ENCODE measurements at regions not wholly inside any gene's neighbourhood (a gene's known extent, or its start where the extent isn't known, plus 50 kb on each side); places are given as distances from the start of the nearest gene placed in this dataset.

GRCh38 chr12:114253976-114254778 is 151.8 kb downstream of the TBX5 start:
- DNase-seq (ENCODE audit: low spot score): no peak

GRCh38 chr12:114248527-114248926 is 157.4 kb downstream of the TBX5 start:
- DNase-seq (ENCODE audit: low spot score): no peak

DNA sequence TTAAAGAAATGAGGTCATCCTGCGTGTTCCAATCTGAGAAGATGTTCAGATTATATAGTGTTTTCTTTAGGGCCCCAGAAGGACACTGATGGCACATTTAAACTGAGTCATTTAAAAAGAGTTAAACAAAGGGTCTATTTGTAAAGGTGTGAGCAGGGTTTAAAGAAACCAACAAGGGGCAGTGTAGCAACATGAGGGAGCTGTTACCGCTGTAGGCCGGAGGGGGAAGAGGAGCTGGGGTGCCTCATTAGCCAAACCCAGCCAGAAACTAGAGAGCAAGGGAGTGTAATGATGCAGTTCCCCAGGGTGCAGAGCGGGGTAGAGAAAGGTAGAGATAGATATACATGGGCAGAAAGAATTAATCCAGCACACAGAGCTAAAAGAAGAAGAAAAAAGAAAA is 160.4 kb downstream of the TBX5 start:
- no peak for DNase-seq (ENCODE audit: low spot score)

DNA sequence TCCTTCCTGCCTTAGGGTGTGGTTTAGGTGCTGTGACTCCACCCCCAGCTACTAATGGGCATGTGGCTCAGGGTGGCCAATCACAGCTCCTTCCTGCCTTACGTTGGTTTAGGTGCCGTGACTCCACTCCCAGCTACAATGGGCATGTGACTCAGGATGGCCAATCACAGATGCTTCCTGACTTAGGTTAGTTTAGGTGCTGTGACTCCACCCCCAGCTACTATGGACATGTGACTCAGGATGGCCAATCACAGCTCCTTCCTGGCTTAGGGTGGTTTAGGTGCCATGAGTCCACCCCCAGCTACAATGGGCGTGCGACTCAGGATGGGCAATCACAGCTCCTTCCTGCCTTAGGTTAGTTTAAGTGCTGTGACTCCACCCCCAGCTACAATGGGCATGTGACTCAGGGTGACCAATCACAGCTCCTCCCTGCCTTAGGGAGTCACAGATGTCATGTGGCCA is 163.9 kb downstream of the TBX5 start:
- DNase-seq (ENCODE audit: low spot score): no peak

DNA sequence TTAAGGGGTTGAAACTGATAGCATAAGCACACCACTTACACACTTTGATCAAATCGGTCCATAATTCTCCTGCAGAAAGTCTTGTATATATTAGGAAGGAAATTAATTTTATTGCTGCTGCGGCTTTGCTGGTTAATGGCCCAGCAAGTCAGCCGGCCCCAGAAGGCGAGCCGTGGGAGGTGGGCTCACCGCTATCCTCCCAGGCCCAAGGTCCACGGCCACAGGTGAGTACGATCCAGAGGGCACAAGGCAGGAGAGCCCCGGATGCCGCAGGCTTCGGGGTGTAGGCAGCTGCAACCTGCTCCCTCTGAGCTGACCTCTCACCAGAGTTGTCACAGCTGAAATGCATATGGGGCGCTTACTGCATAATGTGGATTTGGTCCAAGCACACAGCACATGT is 165.7 kb downstream of the TBX5 start:
- DNase-seq (ENCODE audit: low spot score): no peak

GRCh38 chr12:114238808-114239207 is 167.1 kb downstream of the TBX5 start:
- no peak for DNase-seq (ENCODE audit: low spot score)

DNA sequence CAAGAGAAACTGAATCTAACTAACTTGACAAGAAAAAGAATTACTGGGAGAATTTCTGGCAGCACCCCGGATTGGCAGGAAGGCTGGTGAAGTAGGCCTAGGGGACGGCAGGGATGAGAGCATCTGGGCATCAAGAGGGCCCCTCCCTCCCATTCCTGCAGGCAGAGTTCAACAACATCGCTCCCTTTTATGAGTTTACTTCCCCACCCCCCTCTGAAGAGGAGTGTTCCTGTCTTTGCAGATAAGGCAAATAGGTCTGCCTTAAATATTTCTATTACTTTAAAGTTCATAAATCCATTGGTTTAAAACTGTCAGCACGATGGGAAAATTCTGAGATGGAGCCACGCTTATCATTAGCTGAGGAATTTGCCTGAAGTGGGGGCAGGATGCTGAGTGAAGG is 168.7 kb downstream of the TBX5 start:
- no peak for DNase-seq (ENCODE audit: low spot score)

- DNase-seq (ENCODE audit: low spot score): no peak
Measured at GRCh38 chr12:114232187-114232586, 173.8 kb downstream of the TBX5 start.

DNA sequence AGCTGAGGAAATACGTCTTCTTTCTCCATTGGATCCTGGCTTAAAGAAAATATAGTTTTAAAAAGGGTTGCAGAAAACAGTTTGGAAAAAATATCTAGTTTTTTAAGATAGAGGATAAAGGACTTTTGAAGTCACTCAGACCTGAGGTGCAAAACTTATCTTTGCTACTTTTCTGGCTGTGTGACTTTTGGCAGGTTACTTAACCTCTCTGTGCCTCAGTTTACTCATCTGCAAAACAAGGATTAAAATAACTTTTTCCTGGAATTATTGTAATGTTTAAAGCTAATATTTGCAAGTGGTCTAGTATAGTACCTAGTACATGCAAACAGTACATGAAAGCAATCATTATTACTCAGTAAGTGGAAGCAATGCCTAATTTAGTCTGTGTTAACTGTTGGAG is 176.8 kb downstream of the TBX5 start:
- DNase-seq (ENCODE audit: low spot score): no peak

- DNase-seq (ENCODE audit: low spot score): no peak
Measured at GRCh38 chr12:114226241-114226928, 179.6 kb downstream of the TBX5 start.

DNA sequence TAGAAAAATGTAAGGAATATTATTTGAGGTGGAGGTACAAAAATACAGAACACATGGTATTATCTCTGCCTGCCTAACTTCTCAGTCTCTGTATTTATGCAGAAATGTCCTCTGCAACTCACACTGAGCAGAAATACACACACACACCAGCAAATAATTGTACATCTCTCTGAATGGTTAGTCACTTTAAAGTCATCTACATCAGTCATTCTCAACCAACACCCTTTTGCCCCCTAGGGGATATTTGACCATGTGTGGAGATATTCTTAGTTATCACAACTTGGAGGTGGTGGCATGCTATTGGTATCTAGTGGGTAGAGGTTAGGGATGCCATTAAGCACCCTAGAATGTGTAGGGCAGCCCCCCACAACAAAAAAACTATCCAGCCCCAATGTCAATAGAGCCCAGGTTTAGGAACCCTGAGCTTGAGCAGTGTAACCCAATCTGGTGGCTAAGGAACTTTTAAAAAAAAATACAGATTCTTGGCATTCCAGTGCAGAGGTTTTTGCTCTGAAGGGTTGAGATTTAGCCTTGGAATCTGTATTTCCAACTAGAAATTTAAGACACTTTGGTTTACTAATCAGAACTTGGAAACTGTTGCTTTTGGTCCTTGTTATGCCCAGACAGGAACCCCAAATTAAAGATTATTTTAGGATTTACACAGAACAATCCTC is 183.8 kb downstream of the TBX5 start:
- DNase-seq (ENCODE audit: low spot score): no peak

DNA sequence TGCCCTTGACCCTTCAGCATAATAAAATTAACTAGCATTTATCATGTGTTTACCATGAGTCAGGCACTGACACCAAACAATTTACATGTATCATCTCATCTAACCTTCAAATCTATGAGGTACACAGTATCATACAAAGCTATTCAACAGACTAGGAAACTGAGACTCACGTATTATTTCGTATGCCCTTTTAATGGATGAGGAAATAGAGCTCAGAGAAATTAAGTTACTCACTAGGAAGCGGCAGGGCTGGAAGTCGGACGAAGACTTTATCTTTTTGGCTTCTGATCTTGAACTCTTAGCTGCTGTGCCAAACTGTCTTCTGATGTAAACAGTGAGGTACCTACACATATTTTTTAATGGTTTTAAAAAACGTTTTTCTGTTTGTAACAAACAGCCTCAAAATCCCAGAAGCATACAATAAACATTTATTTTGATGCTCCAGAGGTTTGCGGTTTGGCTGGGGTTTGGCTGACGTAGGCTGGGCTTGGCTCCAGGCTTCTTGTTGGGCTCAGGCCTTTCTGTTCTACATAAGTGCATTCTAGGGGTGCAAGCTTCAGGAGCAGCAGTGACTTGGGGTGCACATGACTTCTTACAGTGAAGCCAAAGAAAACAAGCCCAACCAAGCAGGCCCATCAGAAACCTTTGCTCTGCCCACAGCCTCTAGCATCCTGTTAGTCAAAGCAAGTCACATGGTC is 184.7 kb downstream of the TBX5 start:
- DNase-seq (ENCODE audit: low spot score): no peak

- no peak for DNase-seq (ENCODE audit: low spot score)
Measured at GRCh38 chr12:114220311-114220710, 185.6 kb downstream of the TBX5 start.

GRCh38 chr12:114218136-114218535 is 187.8 kb downstream of the TBX5 start:
- no peak for DNase-seq (ENCODE audit: low spot score)

- no peak for DNase-seq (ENCODE audit: low spot score)
Measured at GRCh38 chr12:114215746-114216145, 190.2 kb downstream of the TBX5 start.

DNA sequence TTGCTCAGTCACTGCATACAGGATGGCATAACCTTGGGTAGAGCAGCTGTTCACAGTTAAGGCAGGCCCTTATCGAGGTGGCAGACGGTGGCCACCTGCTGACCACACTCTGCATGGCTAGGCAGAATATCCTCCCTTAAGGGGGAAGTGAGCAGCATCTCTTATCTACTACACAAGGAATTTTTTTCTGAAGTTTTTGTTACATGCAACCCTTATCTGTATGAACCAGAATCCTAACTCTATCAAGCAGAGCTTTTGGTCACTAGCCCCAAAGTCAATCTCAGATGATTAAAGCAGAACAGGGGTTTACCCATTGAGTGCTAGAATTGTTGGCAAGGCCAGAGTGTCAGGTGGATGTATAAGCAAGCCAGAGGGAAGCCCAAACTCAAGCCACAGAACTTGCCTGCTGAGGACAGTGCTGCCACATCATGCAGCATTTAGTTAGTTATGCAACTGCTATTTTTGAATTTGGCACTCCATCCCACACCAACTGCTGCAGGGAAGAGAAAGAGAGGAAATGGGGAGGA is 192.8 kb downstream of the TBX5 start:
- DNase-seq (ENCODE audit: low spot score): peak; percentile 9

DNA sequence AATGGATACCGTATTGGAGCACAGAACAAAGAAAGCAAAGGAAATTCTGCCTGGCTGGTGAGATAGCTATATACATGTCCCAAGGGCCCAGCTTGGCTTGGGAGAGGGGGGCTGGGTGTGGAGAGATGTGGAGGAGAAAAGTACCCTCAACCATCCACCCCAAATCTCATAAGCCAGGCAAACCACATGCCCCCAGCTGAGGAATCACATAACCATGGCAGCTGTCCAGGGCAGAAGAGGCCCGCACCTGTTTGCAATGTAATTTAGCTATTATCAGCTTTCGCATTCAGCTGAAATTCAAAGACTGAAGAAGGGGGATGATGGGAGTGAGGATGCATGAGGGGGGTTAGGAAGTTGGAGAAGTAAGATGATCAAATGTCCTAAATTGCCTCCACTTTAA is 196.1 kb downstream of the TBX5 start:
- DNase-seq (ENCODE audit: low spot score): no peak

- no peak for DNase-seq (ENCODE audit: low spot score)
Measured at GRCh38 chr12:114206525-114206924, 199.4 kb downstream of the TBX5 start.

DNA sequence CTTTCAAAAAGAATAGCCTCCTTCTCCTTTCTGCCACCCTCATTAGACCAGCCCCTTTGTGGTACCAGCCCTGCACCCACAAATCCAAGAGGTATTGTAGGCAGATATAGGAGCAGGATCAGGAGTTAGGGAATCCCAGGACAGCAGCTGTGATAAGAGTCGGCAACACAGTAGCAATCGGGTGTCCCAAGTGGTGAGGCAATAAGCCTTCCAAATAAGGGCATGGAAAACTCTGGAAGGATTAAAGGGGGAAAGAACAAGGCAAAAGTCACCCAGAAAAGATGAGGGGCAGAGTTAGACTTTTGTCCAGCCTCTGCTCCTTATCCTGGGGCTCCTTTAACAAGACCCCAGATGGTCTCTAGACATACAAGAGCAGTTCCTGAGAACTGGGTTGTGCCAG is 204.2 kb downstream of the TBX5 start:
- DNase-seq (ENCODE audit: low spot score): no peak

GRCh38 chr12:114194956-114195355 is 211.0 kb downstream of the TBX5 start:
- DNase-seq (ENCODE audit: low spot score): no peak

DNA sequence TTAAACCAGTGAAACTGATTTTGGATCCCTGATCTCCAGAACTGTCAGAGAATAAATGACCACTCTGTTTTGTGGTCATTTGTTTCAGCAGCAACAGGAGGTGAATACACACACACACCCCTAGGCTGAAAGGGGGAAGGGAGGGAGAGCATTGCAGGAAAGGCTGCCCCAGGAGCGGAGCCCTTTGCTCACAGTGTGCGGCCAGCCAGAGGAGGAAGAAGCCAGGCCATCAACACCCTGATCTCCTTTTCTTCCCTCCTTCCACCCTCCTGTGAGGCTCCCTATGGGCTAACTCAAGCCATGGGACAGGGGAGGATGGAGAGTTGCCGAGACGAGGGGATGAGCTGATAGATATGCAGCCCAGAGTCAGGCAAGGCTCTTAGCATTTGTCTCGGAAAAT is 211.9 kb downstream of the TBX5 start:
- DNase-seq (ENCODE audit: low spot score): no peak

DNA sequence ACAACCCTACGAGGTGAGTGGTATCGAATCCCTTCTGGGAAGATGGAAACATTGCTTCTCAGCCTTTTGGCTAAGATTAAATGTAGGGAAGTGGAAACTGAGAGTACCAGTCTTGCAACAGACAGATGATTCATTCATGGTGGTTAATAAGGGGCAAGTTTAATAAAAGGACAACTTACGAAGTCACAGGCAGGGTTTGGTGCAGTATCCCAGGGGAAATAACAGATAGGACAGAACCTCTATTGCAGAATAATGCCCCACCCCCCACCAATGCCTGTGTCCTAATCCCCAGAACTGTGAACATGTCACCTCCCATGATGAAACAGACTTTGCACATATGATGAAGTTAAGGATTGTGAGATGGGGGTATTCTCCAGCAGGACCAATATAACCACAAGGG is 212.5 kb downstream of the TBX5 start:
- DNase-seq (ENCODE audit: low spot score): no peak
